Thoracic aorta (tissue), 2 donors: ENCODE measurements at regions not wholly inside any gene's neighbourhood (a gene's known extent, or its start where the extent isn't known, plus 50 kb on each side); places are given as distances from the start of the nearest gene placed in this dataset.

Experiments
- ATAC-seq: fragments of 150-250 bp; one replicate; pipeline ENCODE4 v1.8.0; 2017; ENCODE audit warnings: low read depth; ENCODE audit not compliant: insufficient number of reproducible peaks, low FRiP score
- DNase-seq: peaks from one replicate; pipeline ENCODE4 v3.0.0-alpha.2; 2020; ENCODE audit warnings: low spot score
- H3K27ac ChIP-seq, 2 donors: fragments of 200-600 bp; sonication (generic); 1 replicate in 1 of 2; 2 replicates in 1 of 2; pipeline ENCODE4 v1.5.1; 2016; ENCODE audit warnings: mild to moderate bottlenecking in 2 of 2, moderate library complexity in 2 of 2
- H3K27me3 ChIP-seq: fragments of 200-600 bp; sonication (generic); replicated peaks from 2 replicates; pipeline ENCODE4 v1.6.0; 2016; ENCODE audit warnings: mild to moderate bottlenecking; ENCODE audit not compliant: insufficient read depth
- H3K36me3 ChIP-seq: fragments of 200-600 bp; sonication (generic); one replicate; pipeline ENCODE4 v1.5.1; 2016
- H3K4me1 ChIP-seq, 2 donors: fragments of 200-600 bp; sonication (generic); 1 replicate in 1 of 2; 2 replicates in 1 of 2; pipeline versions ENCODE4 v1.5.1 to v1.6.0; 2016; ENCODE audit warnings: low read depth in 2 of 2, mild to moderate bottlenecking in 1 of 2; ENCODE audit not compliant: control insufficient read depth in 1 of 2
- H3K4me3 ChIP-seq: fragments of 200-600 bp; sonication (generic); 2 replicates; pipeline ENCODE4 v1.5.1; 2016; ENCODE audit warnings: mild to moderate bottlenecking
- H3K9me3 ChIP-seq: fragments of 200-600 bp; sonication (generic); 2 replicates; pipeline ENCODE4 v1.5.1; 2016
- TF ChIP-seq, protein P1 (sequence below): fragments of 200-600 bp; sonication (generic); IDR thresholded peaks from one replicate; pipeline ENCODE4 v1.5.1; 2019; ENCODE audit warnings: antibody characterized with exemption

DNA sequence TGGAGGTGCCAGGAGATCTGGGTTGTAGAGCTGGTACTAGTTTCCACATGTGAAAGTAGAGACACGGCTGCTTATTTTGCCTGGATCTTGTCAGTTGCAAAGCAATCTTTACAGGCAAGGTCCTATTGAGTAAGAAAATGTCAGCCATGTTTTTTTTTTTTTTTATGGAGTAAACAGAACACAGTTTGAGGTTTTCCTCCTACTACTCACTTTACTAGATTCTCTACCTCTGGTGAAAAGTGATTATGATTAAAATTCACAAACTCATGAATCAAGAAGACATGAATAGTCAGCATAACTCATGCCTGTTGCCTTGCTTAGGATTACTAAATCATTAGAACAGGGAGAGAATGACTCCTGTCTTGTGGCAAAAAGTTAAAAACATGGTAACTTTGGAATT is 70.1 kb upstream of the PNPT1 start:
- H3K9me3 ChIP-seq = no peaks in the 10 kb centered on the region
- TF ChIP-seq, protein P1, sequence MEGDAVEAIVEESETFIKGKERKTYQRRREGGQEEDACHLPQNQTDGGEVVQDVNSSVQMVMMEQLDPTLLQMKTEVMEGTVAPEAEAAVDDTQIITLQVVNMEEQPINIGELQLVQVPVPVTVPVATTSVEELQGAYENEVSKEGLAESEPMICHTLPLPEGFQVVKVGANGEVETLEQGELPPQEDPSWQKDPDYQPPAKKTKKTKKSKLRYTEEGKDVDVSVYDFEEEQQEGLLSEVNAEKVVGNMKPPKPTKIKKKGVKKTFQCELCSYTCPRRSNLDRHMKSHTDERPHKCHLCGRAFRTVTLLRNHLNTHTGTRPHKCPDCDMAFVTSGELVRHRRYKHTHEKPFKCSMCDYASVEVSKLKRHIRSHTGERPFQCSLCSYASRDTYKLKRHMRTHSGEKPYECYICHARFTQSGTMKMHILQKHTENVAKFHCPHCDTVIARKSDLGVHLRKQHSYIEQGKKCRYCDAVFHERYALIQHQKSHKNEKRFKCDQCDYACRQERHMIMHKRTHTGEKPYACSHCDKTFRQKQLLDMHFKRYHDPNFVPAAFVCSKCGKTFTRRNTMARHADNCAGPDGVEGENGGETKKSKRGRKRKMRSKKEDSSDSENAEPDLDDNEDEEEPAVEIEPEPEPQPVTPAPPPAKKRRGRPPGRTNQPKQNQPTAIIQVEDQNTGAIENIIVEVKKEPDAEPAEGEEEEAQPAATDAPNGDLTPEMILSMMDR = no peak
- H3K4me1 ChIP-seq = peaks cover 15 to 19% of the 10 kb centered on the region in 2 donors
- H3K36me3 ChIP-seq = no peaks in the 10 kb centered on the region
- no peak overlapping the region for H3K27ac ChIP-seq
- H3K27me3 ChIP-seq = no peaks in the 10 kb centered on the region
- ATAC-seq = no peak
- no peak for DNase-seq
- no peak overlapping the region for H3K4me3 ChIP-seq

DNA sequence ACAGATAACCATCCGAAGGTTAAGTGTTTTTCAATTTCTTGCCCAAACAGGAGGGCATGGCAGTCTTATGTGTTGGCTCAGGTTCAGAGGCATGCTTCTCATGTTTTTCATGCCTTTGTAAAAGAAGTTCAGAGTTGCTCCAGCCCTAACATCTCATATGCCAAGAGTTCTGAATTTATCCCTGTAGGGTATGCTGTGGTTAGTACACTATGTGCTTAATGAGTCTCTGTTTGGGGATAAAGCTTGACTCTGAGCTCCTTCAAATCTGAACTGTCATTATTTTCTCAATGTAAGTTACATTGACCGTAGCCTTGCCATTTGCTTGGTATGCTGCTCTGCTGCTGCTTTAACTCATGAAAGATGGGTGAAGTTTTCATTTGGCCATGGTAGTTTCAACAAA is 67.9 kb upstream of the PNPT1 start:
- TF ChIP-seq, protein P1 = no peak
- Histone ChIP-seq H3K36me3 (no peaks in the 10 kb centered on the region), H3K27me3 (no peaks in the 10 kb centered on the region), H3K27ac (peak overlapping the region; percentile 51 to 74), H3K4me3 (peak overlapping the region; percentile 13), H3K9me3 (no peaks in the 10 kb centered on the region), H3K4me1 (peaks cover 15 to 19% of the 10 kb centered on the region in 2 donors)
- no peak for DNase-seq
- ATAC-seq = no peak

DNA sequence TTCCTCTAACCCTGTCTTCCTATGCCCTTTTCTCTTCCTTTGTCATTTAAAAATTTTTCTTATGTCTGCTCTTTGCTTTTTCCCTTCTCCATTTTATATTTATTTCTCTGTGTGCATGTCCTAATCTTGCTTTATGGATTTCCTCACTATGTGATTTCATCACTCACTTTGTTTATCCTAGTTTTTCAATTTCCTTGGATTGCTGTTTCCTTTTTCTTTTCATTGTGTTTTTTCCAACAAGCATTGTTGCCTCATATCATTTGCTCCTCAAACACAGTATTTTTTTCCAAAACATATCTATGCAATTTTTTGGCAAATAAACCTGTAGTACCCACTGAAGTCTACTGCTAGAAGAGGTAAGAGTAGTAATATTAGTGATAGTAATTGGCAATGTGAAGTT is 67.4 kb upstream of the PNPT1 start:
- H3K36me3 ChIP-seq = no peaks in the 10 kb centered on the region
- ATAC-seq = no peak
- DNase-seq = no peak
- peak overlapping the region in 1 of 2 donors; percentile 74 for H3K27ac ChIP-seq
- H3K4me1 ChIP-seq = peaks cover 15 to 19% of the 10 kb centered on the region in 2 donors
- H3K4me3 ChIP-seq = peak overlapping the region; percentile 13
- TF ChIP-seq, protein P1 = no peak
- H3K27me3 ChIP-seq = no peaks in the 10 kb centered on the region
- H3K9me3 ChIP-seq = no peaks in the 10 kb centered on the region

DNA sequence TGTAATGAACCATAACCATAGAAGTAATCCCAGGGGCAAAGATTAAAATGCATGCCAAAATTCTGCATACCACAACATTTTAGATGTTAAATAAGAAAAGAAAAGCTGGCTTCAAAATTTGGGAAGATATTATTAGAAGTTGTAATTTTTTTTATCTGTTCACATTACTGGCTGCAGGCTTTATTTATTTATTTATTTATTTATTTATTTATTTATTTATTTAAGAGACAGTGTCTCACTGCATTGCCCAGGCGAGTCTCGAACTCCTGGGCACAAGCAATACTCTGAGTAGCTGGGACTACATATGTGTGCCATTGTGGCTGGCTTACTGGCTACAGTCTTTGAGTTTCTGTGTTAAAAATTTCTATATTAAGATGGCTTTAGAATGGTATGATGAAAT is 66.5 kb upstream of the PNPT1 start:
- ATAC-seq (no peak), DNase-seq (no peak)
- H3K27ac ChIP-seq = no peak overlapping the region
- no peaks in the 10 kb centered on the region for H3K27me3 ChIP-seq
- no peak overlapping the region for H3K4me3 ChIP-seq
- no peaks in the 10 kb centered on the region for H3K36me3 ChIP-seq
- H3K4me1 ChIP-seq = peaks cover 15 to 19% of the 10 kb centered on the region in 2 donors
- no peaks in the 10 kb centered on the region for H3K9me3 ChIP-seq
- TF ChIP-seq, protein P1 = no peak

DNA sequence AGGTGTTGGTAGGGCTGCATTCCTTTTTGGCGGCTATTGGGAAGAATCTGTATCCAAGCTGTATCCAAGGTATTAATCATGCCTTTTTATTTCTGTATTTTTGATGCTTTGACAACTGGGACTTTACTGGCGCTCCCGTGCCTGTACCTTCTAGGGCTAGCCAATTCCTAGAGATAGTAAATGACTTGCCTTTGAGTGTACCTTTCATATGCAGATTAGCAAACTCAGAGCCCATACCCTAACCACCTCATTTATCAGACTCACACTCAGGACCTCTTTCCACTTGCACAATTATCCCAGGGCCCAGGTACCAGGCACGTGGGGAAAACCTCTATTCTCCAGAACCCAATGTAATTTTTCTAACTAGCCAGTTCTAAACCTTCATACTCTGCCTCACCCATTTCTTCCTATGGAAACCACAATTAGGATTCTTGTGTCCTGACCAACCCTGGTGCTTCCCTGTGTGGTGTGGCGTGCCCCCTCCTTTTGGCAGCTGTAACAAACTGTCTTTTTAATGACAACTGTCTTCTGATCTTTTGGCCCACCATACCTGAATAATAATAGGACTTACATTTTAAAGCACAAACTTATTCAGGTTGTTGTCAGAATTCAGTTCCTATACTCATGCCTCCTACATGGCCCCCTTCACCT is 65.8 kb upstream of the PNPT1 start:
- no peak for DNase-seq
- Histone ChIP-seq H3K36me3 (no peaks in the 10 kb centered on the region), H3K9me3 (no peaks in the 10 kb centered on the region), H3K4me1 (peaks cover 15 to 19% of the 10 kb centered on the region in 2 donors), H3K27me3 (no peaks in the 10 kb centered on the region), H3K4me3 (no peak overlapping the region), H3K27ac (no peak overlapping the region)
- TF ChIP-seq, protein P1 = no peak
- no peak for ATAC-seq
